Body of pancreas (tissue), 4 donors: ENCODE measurements at regions not wholly inside any gene's neighbourhood (a gene's known extent, or its start where the extent isn't known, plus 50 kb on each side); places are given as distances from the start of the nearest gene placed in this dataset.
"Not testable (repeated sequence)": the region's sequence is repeated elsewhere in the genome, so short reads cannot be mapped to it uniquely, and the experiment has no call there.

ENCODE experiments used
- POLR2A ChIP-seq, 3 donors: fragments of 450-650 bp; IDR thresholded peaks; one replicate each; pipeline ENCODE4 v1.6.1; 2016; ENCODE audit warnings: antibody characterized with exemption in 3 of 3, mild to moderate bottlenecking in 2 of 3
- TF ChIP-seq, protein P1 (sequence below), 7 experiments: fragments of 450-650 bp in 4 of 7; fragments of 200-600 bp in 3 of 7; sonication (generic) in 3 of 7; IDR thresholded peaks; one replicate each; pipeline ENCODE4 v1.5.1; 2016 to 2019; ENCODE audit warnings: antibody characterized with exemption in 7 of 7

DNA sequence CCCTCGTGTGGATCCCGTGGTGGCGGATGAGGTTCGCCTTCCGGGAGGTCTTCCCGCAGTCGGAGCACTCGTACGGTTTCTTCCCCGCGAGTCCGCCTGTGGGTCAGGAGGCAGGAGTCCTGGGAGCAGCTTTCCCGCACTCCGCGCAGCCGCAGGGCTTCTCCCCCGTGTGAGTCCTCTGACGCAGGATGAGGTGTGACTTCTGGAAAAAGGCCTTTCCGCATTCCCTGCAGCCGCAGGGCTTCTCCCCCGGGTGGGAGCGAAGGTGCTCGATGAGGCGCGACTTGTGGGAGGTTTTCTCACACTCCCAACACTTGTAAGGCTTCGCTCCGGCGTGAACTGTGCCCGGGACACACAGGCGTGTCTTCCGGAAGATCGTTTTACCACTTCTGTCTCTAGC lies 68.8 kb upstream of the WIPI2 start:
- TF ChIP-seq POLR2A (IDR thresholded peaks at IDR 0.05), result not testable (repeated sequence)
- TF ChIP-seq, protein P1, sequence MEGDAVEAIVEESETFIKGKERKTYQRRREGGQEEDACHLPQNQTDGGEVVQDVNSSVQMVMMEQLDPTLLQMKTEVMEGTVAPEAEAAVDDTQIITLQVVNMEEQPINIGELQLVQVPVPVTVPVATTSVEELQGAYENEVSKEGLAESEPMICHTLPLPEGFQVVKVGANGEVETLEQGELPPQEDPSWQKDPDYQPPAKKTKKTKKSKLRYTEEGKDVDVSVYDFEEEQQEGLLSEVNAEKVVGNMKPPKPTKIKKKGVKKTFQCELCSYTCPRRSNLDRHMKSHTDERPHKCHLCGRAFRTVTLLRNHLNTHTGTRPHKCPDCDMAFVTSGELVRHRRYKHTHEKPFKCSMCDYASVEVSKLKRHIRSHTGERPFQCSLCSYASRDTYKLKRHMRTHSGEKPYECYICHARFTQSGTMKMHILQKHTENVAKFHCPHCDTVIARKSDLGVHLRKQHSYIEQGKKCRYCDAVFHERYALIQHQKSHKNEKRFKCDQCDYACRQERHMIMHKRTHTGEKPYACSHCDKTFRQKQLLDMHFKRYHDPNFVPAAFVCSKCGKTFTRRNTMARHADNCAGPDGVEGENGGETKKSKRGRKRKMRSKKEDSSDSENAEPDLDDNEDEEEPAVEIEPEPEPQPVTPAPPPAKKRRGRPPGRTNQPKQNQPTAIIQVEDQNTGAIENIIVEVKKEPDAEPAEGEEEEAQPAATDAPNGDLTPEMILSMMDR (IDR thresholded peaks at IDR 0.05), result not testable (repeated sequence)
